ENCODE measurements at regions not wholly inside any gene's neighbourhood (a gene's known extent, or its start where the extent isn't known, plus 50 kb on each side); places are given as distances from the start of the nearest gene placed in this dataset.
A peak's percentile ranks its signal among the peaks of the same experiment; 100 is the strongest.

- no peak for DNase-seq
These were observed 711.4 kb downstream of the MTRR start for GRCh38 chr5:8580298-8580697.

- no peak for DNase-seq
These were observed 712.1 kb downstream of the MTRR start for GRCh38 chr5:8581047-8581446.

GRCh38 chr5:8585230-8586018 is 716.5 kb downstream of the MTRR start:
- no peak for DNase-seq

- no peak for DNase-seq
These were observed 722.0 kb downstream of the MTRR start for GRCh38 chr5:8590959-8591358.

- no peak for DNase-seq
These were observed 729.4 kb downstream of the MTRR start for GRCh38 chr5:8598356-8598755.

DNA sequence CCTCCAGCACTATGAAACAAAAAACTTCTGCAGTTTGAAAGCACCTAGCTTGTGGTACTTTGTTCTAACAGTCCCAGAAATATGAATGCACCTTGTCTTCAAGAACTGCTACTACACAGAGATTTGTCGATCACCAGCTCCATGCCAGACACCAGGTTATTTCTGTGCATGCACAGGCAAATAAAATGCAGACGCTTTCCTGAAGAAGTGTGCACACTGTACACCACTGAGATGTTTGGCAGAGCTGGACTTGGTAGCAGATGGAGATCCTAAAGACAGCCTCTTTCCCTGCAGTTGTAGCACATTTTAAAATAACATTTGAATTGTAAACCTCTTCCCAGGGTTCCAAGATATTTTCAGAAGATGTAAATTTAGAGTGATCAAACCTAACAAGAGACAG is 730.0 kb downstream of the MTRR start:
- no peak for DNase-seq

DNA sequence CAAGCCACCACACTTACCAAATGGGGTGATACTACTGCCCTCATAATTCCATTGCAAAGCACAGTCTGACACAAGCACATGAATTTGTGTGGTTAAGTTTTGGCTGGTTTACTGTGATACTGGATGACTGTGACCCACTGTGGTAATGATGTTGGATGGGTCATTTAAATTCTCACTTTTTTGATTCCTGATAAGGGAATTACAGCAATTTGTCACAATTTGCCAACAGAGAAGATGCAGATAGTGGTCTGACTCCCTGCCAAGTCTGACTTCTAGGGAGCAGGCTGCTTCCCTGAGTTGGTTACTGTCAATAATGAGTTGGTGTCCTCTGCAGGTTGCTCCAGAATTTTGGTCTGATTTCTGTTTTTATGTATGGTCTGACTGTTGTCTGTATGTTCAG is 731.9 kb downstream of the MTRR start:
- no peak for DNase-seq

DNA sequence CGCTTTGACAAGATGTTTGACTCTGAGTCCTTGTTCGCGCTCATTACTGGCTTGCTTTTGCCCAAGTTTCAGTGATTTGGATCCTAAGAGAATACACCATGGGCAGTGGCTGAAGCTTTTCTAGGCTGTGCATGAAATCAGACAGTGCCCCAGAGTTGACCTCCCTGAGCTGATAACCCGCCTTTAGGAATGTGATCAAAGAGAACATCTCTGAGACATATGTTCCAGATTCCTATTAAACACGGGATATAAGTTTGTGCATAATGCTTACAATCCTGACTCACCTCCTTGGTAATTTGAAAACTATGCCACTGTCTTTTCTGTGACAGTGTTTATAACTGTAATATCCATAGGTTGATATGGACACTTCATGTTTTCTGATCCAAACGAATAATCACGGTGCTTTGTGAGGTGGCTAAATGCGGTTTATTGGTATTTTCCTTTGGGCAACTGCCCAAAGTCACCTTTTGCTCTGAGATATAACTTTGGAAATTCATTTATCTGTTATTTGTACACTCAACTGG is 732.9 kb downstream of the MTRR start:
- DNase-seq, result no peak

DNA sequence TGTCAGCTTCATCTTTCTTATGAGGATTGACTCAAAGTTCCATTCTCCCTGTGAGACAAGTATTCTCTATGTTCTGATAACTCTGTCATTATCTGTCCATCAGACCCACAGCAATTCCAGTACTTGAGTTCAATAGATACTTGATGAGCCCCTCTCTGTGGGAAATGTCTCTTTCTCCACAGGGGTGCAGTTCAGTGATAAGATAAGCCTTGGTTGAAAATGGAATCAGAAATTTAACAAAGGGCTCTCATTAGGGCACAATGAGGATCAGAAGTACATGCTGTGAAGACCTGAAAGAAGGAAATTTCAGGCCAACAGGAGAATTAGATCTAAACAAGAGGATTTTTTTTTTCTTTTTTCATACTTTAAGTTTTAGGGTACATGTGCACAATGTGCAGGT is 737.3 kb downstream of the MTRR start:
- DNase-seq, result no peak

DNA sequence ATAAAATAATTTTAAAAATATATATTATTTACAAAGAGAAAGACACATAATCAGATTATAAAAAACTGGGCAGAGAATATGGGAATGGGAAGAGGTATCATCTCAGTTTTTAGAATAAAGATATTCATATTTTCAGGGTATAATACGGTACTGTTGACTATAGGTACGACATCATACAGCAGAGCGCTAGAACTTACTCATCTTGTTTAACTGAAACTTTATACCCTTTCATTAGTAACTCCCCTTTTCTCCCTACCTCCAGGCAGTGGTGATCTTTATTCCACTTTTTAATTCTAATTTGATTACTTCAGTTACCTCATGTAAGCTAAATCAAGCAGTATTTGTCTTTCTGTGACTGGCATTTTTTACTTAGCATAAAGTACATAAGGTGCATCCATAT is 742.1 kb downstream of the MTRR start:
- DNase-seq, result no peak

GRCh38 chr5:8613078-8613685 is 744.2 kb downstream of the MTRR start:
- DNase-seq, result no peak

- no peak for DNase-seq
These were observed 746.4 kb downstream of the MTRR start for GRCh38 chr5:8615142-8615858.

GRCh38 chr5:8628521-8628920 is 759.6 kb downstream of the MTRR start:
- DNase-seq, result peak; percentile 79

DNA sequence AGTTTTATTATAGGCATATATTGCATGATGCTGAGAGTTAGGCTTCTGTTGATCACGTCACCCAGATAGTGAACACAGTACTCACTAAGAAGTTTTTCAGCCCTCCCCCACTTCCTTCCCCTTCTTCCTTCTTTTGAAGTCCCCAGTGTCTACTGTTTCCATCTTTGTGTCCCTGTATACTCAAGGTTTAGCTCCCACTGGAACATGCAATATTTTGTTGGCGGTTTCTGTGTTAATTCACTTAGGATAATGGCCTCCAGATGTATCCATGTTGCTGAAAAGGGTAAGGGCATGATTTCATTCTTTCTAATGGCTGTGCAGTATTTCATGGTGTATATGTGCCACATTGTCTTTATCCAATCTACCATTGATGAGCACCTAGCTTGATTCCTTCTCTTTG is 764.3 kb downstream of the MTRR start:
- DNase-seq, result no peak

- no peak for DNase-seq
These were observed 764.7 kb downstream of the MTRR start for GRCh38 chr5:8633696-8634095.

- DNase-seq, result no peak
These were observed 765.3 kb downstream of the MTRR start for GRCh38 chr5:8634219-8634618.

DNA sequence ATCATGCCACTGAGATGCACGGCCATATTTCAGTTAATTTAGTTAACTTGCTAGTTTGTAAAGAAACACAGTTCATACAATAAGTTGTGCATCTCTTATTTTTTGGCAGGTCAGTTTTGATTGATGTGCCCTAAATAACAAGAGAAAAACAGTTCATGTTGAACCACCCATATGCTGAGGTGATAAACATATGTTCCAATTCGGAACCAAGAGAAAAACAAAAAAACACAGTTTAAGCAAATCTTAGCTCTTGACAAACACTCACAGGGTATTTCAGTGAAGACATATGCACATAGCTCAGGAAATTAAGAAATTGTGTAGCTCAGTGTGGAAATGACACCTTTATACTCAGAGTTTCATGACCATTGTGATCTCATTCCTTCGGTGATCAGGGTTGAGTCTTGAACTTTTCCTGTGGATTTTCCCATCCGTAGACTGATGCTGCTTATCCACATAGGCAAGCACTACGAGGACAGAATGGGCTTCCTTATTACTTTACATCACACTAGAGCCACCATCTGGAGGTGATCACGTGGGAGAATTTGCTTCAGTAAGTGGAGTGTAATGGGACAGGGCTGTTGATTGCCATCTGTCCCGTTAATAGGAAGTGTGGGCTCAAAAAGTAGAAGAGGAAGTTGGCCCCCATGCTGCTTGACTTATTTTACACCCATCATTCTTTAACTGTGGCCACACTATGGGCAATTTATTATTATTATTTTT is 773.0 kb downstream of the MTRR start:
- DNase-seq, result no peak

DNA sequence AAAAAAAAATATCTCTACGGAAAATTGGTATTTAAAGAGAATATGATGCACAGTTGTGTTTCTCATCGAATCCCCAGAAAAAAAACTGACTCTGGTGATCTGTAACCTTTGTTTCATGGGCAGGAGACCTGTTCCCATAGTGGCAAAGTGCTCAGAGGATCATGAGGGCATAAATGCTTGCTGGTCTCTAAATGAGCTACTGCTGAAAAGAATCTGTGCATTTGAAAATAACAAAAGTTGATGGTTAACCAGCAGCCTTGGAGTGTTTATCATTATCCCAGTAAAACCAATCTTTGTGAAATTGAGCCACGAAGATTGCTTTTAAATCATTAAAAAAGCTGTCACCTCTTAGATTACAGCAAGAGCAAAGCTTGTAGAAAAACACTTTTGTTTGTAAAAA is 775.4 kb downstream of the MTRR start:
- no peak for DNase-seq

DNA sequence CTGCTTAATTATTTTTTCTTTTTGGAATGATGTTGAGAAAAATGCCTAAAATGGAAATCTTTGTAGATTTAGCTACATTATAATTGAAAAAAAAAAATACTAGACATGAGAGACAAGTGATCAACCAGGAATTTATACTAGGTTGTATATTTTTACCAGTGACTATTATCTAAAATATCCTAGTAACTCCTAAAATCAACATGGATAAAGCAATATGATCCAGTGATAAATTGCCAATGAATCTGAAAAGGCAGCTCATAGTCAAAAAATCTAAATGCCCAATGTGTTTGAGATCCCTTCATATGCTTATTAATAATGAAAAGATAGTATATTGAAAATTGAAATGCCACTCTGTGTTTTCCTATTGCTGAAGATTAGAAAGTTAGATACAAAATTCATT is 778.2 kb downstream of the MTRR start:
- DNase-seq, result no peak

DNA sequence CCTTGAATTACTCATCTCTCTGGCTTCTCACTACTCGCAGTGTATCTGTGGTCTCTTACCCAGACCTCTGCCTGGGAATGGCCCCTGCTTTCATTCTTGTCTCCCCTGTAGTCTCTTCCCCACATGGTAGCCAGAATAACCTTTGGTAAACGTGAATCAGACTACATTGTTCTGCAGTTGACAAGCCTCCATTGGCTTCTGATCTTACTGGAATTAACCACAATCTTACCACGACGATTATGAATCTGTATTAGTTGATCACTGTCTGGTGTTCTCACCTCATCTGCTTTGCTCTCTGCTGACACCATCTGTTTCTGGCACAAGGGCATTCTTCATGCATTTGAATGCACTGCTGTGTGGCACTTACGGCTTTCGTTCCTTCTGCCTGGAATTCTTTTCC is 781.2 kb downstream of the MTRR start:
- no peak for DNase-seq

GRCh38 chr5:8660133-8660893 is 791.4 kb downstream of the MTRR start:
- no peak for DNase-seq

GRCh38 chr5:8663374-8663773 is 794.4 kb downstream of the MTRR start:
- no peak for DNase-seq

DNA sequence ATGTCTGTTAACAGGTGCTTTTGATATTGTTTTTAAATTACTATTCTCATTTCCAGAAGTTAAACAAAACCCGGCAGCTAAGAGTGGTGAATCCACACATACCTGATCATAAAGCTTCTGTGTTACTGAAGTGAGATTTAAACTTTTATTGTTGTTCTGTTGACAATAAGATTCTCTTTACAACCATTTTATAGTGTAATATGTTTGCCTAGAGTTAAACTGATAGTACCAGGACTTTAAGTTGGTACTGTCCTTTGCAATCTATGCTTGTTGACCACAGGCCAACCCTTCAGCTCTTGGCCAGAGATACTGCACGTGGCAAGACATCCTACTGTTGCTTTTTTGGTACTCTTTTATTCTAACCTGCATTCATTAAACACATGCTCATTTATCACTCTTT is 806.2 kb downstream of the MTRR start:
- DNase-seq, result no peak
